ENCODE measurements at regions not wholly inside any gene's neighbourhood (a gene's known extent, or its start where the extent isn't known, plus 50 kb on each side); places are given as distances from the start of the nearest gene placed in this dataset.

DNA sequence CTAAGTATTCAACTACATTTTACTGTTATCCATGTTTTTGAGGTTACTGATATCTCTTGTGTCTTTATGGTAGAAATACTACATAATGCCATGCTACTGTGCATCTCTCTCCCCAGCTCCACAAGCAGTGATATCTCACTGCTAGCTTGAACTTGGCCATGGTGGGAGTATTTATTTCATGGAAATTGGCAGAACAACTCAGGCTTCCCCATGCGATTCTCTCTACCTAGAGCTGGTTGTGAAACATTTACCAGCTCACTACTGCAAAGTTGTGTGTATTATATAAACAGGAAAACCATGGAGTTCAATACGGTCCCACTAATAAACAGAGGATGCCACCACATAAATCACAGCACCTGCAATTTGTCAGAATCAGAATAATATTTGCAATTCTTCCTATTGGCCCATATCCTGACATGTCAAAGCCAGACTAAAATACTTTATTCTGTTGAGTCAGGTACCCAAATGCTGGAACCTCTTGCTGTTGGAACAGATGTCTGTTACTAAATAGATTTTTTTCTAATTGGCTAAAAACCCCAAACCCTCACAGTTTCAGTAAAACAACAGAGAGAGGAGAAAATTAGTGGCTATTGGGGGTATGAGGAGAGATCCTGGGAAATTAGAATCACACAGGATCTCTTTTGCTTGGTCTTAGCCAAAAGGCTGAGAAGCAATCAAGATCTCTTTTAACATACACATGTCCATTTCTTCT is 91.4 kb upstream of the SLC10A2 start:
- in situ Hi-C loops (cut with MboI; ENCODE audit: low sequenced_read_pairs, unreplicated experiment), result no loop called here
- TF ChIP-seq, protein P1, sequence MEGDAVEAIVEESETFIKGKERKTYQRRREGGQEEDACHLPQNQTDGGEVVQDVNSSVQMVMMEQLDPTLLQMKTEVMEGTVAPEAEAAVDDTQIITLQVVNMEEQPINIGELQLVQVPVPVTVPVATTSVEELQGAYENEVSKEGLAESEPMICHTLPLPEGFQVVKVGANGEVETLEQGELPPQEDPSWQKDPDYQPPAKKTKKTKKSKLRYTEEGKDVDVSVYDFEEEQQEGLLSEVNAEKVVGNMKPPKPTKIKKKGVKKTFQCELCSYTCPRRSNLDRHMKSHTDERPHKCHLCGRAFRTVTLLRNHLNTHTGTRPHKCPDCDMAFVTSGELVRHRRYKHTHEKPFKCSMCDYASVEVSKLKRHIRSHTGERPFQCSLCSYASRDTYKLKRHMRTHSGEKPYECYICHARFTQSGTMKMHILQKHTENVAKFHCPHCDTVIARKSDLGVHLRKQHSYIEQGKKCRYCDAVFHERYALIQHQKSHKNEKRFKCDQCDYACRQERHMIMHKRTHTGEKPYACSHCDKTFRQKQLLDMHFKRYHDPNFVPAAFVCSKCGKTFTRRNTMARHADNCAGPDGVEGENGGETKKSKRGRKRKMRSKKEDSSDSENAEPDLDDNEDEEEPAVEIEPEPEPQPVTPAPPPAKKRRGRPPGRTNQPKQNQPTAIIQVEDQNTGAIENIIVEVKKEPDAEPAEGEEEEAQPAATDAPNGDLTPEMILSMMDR (IDR thresholded peaks at IDR 0.05; ENCODE audit: borderline replicate concordance, control extremely low read depth, extremely low read depth, insufficient read depth, missing control alignments), result no peak
- DNase-seq (ENCODE audit: low spot score), result no peak

DNA sequence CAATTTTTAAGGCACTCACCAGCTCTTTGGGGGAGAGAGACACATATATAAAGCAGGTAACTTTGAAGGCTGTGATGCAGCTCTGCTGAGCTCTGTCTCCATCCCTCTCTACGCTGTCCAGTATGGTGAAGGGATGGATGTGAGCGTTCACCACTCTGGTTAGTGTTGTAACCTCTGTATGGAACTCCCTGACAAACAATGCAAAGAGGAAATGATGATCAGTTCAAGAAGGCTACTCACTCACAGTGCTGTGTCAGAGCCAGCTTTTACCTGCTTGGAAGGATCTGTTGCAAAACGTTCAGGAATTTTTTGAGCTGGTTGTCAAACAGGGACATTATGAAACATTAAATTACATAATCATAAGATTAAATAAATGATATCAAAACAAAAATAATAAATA is 90.8 kb upstream of the SLC10A2 start:
- no peak for DNase-seq (ENCODE audit: low spot score)
- in situ Hi-C loops (cut with MboI; ENCODE audit: low sequenced_read_pairs, unreplicated experiment), result no loop called here
- TF ChIP-seq, protein P1 (IDR thresholded peaks at IDR 0.05; ENCODE audit: borderline replicate concordance, control extremely low read depth, extremely low read depth, insufficient read depth, missing control alignments), result no peak

DNA sequence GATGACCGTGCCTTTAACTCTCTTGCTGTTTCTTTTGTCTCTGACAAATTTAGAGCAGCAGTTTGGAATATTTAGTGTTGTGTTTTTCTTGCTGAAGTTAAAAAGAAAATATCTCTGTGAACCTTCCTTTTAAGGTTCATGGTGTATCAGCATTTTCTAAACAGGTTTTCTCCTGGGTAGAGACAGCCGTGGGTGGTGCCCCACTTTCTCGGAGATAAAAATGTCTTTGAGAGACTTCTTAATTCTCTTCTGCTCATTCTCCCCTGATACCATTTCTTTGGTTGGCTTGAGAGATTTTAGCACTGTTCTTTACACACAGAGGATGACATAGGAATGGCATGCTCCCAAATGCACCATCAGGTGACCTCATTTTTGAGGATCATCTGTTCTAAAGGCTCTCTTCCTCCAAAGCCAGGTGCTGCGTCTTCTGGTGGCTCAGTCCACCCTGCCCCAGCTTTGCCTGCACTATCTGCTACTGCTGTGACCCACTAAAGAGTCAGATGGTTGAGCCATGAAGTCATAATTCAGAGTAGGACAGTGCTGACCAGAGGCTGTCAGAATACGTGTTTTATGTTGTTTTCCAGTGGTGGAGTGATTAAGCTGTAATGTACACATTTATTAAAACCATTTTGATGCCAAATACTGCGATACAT is 90.3 kb upstream of the SLC10A2 start:
- no peak for DNase-seq (ENCODE audit: low spot score)
- TF ChIP-seq, protein P1 (IDR thresholded peaks at IDR 0.05; ENCODE audit: borderline replicate concordance, control extremely low read depth, extremely low read depth, insufficient read depth, missing control alignments), result no peak
- in situ Hi-C loops (cut with MboI; ENCODE audit: low sequenced_read_pairs, unreplicated experiment), result no loop called here

DNA sequence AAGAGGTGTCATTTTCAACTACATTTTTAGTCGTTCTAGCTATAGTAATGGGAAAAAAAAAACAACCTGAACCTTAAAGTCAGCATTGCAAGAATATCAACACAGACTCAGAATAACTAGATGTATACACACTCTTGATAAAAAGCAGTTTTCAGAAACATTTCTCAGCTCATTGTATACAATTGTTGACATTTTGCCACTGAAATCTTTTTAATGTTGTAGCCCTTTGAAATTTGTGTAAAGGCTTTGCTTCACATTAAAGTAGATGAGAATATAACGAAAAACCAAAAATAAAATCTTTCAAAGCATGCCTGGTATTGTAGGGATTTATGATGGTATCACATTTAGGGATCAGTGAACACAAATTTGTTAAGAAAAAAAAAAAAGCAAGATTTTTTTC is 87.2 kb upstream of the SLC10A2 start:
- TF ChIP-seq, protein P1 (IDR thresholded peaks at IDR 0.05; ENCODE audit: borderline replicate concordance, control extremely low read depth, extremely low read depth, insufficient read depth, missing control alignments), result no peak
- DNase-seq (ENCODE audit: low spot score), result no peak
- in situ Hi-C loops (cut with MboI; ENCODE audit: low sequenced_read_pairs, unreplicated experiment), result no loop called here

DNA sequence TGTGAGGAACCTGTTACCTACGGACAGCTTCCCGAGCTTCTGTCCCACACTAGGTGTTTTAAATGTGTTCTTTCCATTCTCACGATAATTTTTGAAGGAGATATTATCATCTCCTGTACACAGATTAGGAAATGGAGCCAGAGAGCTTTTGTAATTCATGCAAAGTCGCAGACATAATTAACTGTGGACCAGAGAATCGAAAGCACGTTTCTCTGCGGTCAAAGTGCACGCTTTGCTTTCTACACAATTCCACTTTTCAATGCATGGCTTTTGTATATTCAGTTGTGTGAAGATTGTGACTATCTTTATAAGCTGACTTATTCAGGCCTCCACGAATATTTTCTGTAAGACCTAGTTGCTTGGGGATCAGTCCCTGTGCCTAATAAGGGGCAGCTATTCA is 81.7 kb upstream of the SLC10A2 start:
- in situ Hi-C loops (cut with MboI; ENCODE audit: low sequenced_read_pairs, unreplicated experiment), result loop anchor here (25.0 kb wide), 1 partner anchor 561 kb away; the partner anchor contains the start of gene TPP2
- TF ChIP-seq, protein P1 (IDR thresholded peaks at IDR 0.05; ENCODE audit: borderline replicate concordance, control extremely low read depth, extremely low read depth, insufficient read depth, missing control alignments), result no peak
- DNase-seq (ENCODE audit: low spot score), result no peak

DNA sequence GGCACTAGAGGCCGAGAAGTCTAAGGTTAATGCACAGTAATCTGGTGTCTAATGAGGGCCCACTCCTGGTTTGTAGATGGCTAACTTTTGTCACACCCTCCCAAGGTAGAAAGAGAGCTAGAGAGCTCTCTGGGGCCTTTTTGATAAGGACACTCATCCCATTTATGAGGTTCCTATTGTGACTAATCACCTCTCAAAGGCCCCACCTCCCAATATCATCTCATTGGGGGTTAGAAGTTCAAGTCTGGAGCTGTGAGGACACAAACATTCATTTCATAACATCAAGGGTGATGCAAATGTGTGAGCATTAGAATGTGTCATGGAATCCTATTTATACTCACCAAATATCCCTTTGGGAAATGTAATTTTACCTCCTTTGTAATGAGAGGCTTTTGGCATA is 79.2 kb upstream of the SLC10A2 start:
- no peak for DNase-seq (ENCODE audit: low spot score)
- TF ChIP-seq, protein P1 (IDR thresholded peaks at IDR 0.05; ENCODE audit: borderline replicate concordance, control extremely low read depth, extremely low read depth, insufficient read depth, missing control alignments), result no peak
- in situ Hi-C loops (cut with MboI; ENCODE audit: low sequenced_read_pairs, unreplicated experiment), result loop anchor here (25.0 kb wide), 1 partner anchor 558 kb away; the partner anchor contains the start of gene TPP2

Measured in GM13976 (cell line).